ENCODE measurements at regions not wholly inside any gene's neighbourhood (a gene's known extent, or its start where the extent isn't known, plus 50 kb on each side); places are given as distances from the start of the nearest gene placed in this dataset.

DNA sequence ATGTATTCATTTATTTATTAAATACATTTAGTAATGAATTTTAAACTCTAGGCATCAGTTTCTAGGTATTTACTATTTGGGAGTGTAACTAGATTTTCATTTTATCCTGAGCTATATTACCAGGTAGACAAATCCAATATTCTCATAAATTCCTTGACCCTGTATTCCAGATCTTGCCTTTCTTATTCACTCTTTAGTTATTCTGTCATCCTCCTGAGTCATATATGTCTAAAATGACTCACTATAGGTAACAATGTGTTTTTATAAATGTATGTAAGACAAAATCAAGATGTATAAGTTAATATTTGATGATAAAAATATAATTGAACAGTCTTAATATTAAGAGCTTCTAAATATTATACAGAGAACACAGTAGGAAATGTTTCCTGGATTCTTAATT is 642.1 kb upstream of the NRSN1 start:
- TF ChIP-seq, protein P1, sequence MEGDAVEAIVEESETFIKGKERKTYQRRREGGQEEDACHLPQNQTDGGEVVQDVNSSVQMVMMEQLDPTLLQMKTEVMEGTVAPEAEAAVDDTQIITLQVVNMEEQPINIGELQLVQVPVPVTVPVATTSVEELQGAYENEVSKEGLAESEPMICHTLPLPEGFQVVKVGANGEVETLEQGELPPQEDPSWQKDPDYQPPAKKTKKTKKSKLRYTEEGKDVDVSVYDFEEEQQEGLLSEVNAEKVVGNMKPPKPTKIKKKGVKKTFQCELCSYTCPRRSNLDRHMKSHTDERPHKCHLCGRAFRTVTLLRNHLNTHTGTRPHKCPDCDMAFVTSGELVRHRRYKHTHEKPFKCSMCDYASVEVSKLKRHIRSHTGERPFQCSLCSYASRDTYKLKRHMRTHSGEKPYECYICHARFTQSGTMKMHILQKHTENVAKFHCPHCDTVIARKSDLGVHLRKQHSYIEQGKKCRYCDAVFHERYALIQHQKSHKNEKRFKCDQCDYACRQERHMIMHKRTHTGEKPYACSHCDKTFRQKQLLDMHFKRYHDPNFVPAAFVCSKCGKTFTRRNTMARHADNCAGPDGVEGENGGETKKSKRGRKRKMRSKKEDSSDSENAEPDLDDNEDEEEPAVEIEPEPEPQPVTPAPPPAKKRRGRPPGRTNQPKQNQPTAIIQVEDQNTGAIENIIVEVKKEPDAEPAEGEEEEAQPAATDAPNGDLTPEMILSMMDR (IDR thresholded peaks at IDR 0.05; ENCODE audit: extremely low read depth, missing control alignments): no peak
- no peak for DNase-seq (ENCODE audit: low spot score)

DNA sequence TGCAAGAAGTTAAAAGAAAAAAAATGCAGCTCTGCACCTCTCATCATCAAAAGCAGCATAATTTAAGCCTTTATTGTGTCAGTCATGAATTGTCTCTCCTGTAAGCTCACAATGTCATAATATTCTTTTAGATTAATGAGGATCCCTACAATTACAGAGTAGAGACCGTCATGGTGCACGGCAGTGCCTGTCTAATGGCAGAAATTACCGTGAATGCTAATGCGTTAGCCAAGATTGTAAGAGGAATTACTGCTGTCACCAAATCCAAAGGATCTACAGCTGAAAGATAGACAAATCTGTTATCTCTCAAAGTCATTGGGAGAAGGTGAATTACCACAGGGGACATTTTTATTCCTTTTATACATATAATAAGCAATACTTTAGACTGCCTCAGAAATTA is 631.6 kb upstream of the NRSN1 start:
- TF ChIP-seq, protein P1 (IDR thresholded peaks at IDR 0.05; ENCODE audit: extremely low read depth, missing control alignments): no peak
- no peak for DNase-seq (ENCODE audit: low spot score)

DNA sequence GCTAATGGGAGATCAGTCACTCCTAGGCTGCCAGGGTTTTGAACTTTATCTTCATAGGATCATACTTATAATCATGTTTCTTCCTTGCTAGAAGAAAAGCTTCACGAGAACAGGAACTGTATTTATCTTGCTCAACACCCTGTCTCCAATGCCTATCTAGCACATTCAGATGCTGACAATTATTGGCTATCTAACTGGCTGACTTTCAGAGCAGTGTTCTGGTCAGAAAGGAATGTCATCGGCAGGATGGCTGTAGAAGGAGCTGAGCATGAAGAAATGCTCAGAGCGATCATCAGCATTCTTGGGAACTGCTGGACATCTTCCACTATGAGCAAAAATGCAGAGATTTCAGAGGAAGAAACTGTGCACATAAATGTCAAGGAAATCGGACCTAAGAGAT is 628.0 kb upstream of the NRSN1 start:
- no peak for DNase-seq (ENCODE audit: low spot score)
- TF ChIP-seq, protein P1 (IDR thresholded peaks at IDR 0.05; ENCODE audit: extremely low read depth, missing control alignments): no peak

DNA sequence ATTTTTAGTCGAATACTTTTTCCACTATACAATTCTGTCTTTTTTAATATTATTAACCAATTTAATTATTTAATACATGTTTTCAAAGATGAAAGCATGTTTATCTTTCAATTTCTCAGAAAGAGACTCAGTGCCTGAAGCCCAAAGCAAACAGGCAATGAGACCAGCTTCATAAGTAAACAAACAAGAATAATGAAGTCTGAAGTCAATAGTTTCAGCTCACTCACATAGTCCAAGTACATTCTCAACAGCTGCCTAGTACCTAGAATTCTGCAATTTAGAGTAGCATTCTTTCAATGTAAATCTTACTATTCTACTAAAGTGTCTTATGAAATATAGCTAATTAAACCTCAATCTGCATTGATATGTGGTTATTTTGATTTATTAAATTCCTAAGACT is 626.5 kb upstream of the NRSN1 start:
- TF ChIP-seq, protein P1 (IDR thresholded peaks at IDR 0.05; ENCODE audit: extremely low read depth, missing control alignments): no peak
- no peak for DNase-seq (ENCODE audit: low spot score)

DNA sequence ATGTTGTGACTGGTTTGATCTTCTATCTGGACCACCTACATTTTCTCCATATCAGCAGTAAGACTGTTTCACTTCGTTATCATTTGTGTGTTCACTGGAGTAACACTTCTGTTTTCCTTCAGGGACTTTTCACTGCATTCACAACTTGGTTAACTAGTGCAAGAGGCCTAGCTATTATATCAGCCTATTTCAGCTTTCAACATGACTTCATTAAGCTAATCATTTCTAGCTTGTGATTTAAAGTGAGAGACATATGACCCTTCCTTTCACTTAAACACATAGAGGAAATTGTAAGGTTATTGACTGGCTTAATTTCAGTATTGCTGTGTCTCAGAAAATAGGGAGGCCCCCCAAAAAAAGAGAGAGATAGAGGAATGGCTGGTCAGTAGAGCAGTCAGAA is 622.8 kb upstream of the NRSN1 start:
- no peak for DNase-seq (ENCODE audit: low spot score)

DNA sequence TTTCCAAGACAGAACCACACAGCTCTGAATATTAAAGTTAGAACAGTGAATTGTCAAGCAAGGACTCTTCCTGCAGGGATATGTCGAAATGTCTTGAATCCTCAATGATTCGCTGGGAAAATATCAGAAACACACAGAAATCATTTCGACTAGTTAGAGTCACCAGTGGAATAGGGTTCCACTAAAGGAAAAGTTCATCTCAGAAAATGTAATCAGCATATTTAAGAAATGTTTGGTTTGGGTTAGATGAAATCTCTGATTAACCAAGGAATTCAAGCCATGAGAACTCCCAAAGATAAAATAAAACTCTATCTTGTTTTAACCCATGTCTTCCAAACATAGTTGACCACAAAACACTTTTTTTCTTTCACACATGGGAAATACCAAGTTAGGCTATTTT is 621.0 kb upstream of the NRSN1 start:
- DNase-seq (ENCODE audit: low spot score): no peak
- TF ChIP-seq, protein P1 (IDR thresholded peaks at IDR 0.05; ENCODE audit: extremely low read depth, missing control alignments): no peak

More for the DNA sequence above, 622.8 kb upstream of the NRSN1 start:
- TF ChIP-seq, protein P1 (IDR thresholded peaks at IDR 0.05; ENCODE audit: extremely low read depth, missing control alignments): no peak

DNA sequence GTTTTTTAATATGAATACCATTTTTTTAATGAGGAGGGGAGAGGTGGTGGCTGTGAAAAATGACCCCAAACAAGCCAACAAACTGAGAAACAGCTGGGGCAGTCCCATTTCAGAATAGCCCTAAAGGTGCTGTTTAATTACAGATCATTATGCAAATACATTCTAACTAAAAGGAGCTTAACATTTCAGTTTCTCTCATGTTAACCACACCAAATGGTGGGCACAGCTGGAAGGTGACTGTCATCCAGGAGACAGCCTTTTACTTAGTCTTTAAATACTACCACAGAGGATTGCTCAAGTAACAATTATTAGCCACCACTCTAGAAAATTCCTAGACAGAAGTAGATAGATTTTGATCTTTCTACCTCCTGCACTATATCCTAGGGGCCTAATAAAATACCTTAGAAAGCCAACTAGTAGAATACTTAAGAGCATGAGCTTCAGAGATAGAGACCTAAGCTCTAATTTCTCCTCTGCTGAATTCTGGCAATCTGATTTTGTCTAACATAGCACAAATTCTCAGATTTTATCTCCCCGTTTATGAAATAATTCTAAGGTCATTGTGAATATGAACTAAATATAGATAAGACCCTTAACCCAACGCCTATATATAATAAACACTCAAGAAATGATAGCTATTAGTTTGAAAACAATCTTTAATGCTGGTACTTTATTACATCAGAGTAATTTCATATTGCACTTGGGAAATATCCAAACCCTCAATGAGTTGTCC is 615.1 kb upstream of the NRSN1 start:
- TF ChIP-seq, protein P1 (IDR thresholded peaks at IDR 0.05; ENCODE audit: extremely low read depth, missing control alignments): no peak

More for the DNA sequence above, 615.1 kb upstream of the NRSN1 start:
- DNase-seq (ENCODE audit: low spot score): no peak
